OCI-LY3 (cell line): ENCODE measurements at regions not wholly inside any gene's neighbourhood (a gene's known extent, or its start where the extent isn't known, plus 50 kb on each side); places are given as distances from the start of the nearest gene placed in this dataset.

Experiments used
- H2AFZ ChIP-seq: fragments of 200-600, 300-600 bp; shearing (Covaris generic); 2 replicates; pipeline ENCODE4 v1.6.0; 2014; ENCODE audit warnings: antibody characterized with exemption, low read depth, low read length
- H3K27ac ChIP-seq: fragments of 200-600, 300-600 bp; sonication (generic); 2 replicates; pipeline ENCODE4 v1.5.1; 2014; ENCODE audit warnings: mild to moderate bottlenecking, low read length, moderate library complexity, mixed read lengths
- H3K27me3 ChIP-seq: fragments of 200-600, 300-600 bp; sonication (generic); 2 replicates; pipeline ENCODE4 v1.6.1; 2014; ENCODE audit warnings: low read depth, low read length, mixed read lengths
- H3K36me3 ChIP-seq: fragments of 200-600, 300-600 bp; sonication (generic); replicated peaks from 2 replicates; pipeline ENCODE3; 2014; ENCODE audit warnings: low read depth, low read length, mixed read lengths
- H3K4me1 ChIP-seq: fragments of 300-600, 200-600 bp; sonication (generic); 2 replicates; pipeline ENCODE4 v1.6.1; 2014; ENCODE audit warnings: low read length, mixed read lengths
- H3K4me2 ChIP-seq: fragments of 200-600, 300-600 bp; sonication (generic); 2 replicates; pipeline ENCODE4 v1.6.1; 2014; ENCODE audit warnings: low read length, mixed read lengths
- H3K4me3 ChIP-seq: fragments of 300-600, 200-600 bp; sonication (generic); 2 replicates; pipeline ENCODE4 v1.5.1; 2014; ENCODE audit warnings: antibody characterized with exemption, mild to moderate bottlenecking, low read length, moderate library complexity
- H3K79me2 ChIP-seq: fragments of 300-600, 200-600 bp; shearing (Covaris generic); 2 replicates; pipeline ENCODE4 v1.6.1; 2014; ENCODE audit warnings: mild to moderate bottlenecking, low read length, mixed read lengths
- H3K9ac ChIP-seq: fragments of 300-600, 200-600 bp; shearing (Covaris generic); 2 replicates; pipeline ENCODE4 v1.6.0; 2014; ENCODE audit warnings: mild to moderate bottlenecking, low read length, moderate library complexity
- H3K9me3 ChIP-seq: fragments of 200-600, 300-600 bp; shearing (Covaris generic); 2 replicates; pipeline ENCODE4 v1.6.1; 2014; ENCODE audit warnings: low read length, mixed read lengths; ENCODE audit not compliant: insufficient read depth
- H4K20me1 ChIP-seq: fragments of 200-600, 300-600 bp; sonication (generic); 2 replicates; pipeline ENCODE4 v1.6.1; 2016; ENCODE audit warnings: low read length, mixed read lengths; ENCODE audit not compliant: insufficient read depth
- CTCF ChIP-seq: fragments of 200-600, 300-600 bp; sonication (generic); IDR thresholded peaks from 2 replicates; pipeline ENCODE4 v1.5.1; 2014; ENCODE audit warnings: antibody characterized with exemption, low read length, low read depth
- EZH2phosphoT487 ChIP-seq: fragments of 200-600 bp; shearing (Covaris generic); IDR thresholded peaks from 2 replicates; pipeline ENCODE4 v1.6.1; 2018; ENCODE audit warnings: antibody characterized with exemption, mixed run types, low read depth

- Histone ChIP-seq H3K36me3 (no peaks in the 10 kb centered on the region), H3K4me1 (no peaks in the 10 kb centered on the region), H4K20me1 (no peaks in the 10 kb centered on the region), H3K9ac (no peak overlapping the region), H3K79me2 (no peaks in the 10 kb centered on the region), H3K27ac (no peak overlapping the region), H3K4me3 (no peak overlapping the region), H3K9me3 (no peaks in the 10 kb centered on the region; the same call in 1 of the 2 replicates), H3K4me2 (no peak overlapping the region), H2AFZ (no peak overlapping the region), H3K27me3 (no peaks in the 10 kb centered on the region)
- TF ChIP-seq CTCF (no peak), EZH2phosphoT487 (no peak)
These were observed 143.8 kb upstream of the ARL4C start for GRCh38 chr2:234640657-234641056.

GRCh38 chr2:234638966-234639365, 142.1 kb upstream of the ARL4C start:
- H3K4me2 ChIP-seq: no peak overlapping the region
- no peak overlapping the region for H3K27ac ChIP-seq
- H3K36me3 ChIP-seq: no peaks in the 10 kb centered on the region
- no peak for TF ChIP-seq CTCF
- TF ChIP-seq EZH2phosphoT487: no peak
- no peaks in the 10 kb centered on the region for H3K27me3 ChIP-seq
- no peaks in the 10 kb centered on the region for H3K4me1 ChIP-seq
- H3K9ac ChIP-seq: no peak overlapping the region
- H3K9me3 ChIP-seq: no peaks in the 10 kb centered on the region; the same call in 1 of the 2 replicates
- no peaks in the 10 kb centered on the region for H4K20me1 ChIP-seq
- no peak overlapping the region for H2AFZ ChIP-seq
- H3K79me2 ChIP-seq: no peaks in the 10 kb centered on the region
- H3K4me3 ChIP-seq: no peak overlapping the region

- H3K27ac ChIP-seq: no peak overlapping the region
- no peak overlapping the region for H3K4me2 ChIP-seq
- H3K27me3 ChIP-seq: no peaks in the 10 kb centered on the region
- no peak overlapping the region for H3K9ac ChIP-seq
- H2AFZ ChIP-seq: no peak overlapping the region
- no peaks in the 10 kb centered on the region for H3K36me3 ChIP-seq
- H3K79me2 ChIP-seq: no peaks in the 10 kb centered on the region
- H3K9me3 ChIP-seq: no peaks in the 10 kb centered on the region
- TF ChIP-seq CTCF (no peak), EZH2phosphoT487 (no peak)
- H3K4me1 ChIP-seq: no peaks in the 10 kb centered on the region
- no peak overlapping the region for H3K4me3 ChIP-seq
- H4K20me1 ChIP-seq: no peaks in the 10 kb centered on the region
These were observed 138.4 kb upstream of the ARL4C start for GRCh38 chr2:234635284-234635683.

GRCh38 chr2:234633581-234634230, 136.8 kb upstream of the ARL4C start:
- Histone ChIP-seq H3K4me3 (no peak overlapping the region), H3K4me2 (no peak overlapping the region), H3K4me1 (no peaks in the 10 kb centered on the region), H3K9ac (no peak overlapping the region), H4K20me1 (no peaks in the 10 kb centered on the region), H3K27ac (no peak overlapping the region), H3K27me3 (no peaks in the 10 kb centered on the region), H3K36me3 (no peaks in the 10 kb centered on the region), H3K79me2 (no peaks in the 10 kb centered on the region), H3K9me3 (no peaks in the 10 kb centered on the region), H2AFZ (no peak overlapping the region)
- no peak for TF ChIP-seq EZH2phosphoT487
- no peak for TF ChIP-seq CTCF
